Tibial artery (tissue), 4 donors: ENCODE measurements at regions not wholly inside any gene's neighbourhood (a gene's known extent, or its start where the extent isn't known, plus 50 kb on each side); places are given as distances from the start of the nearest gene placed in this dataset.

Experiments used
- DNase-seq, 2 donors: peaks; one replicate each; pipeline ENCODE4 v3.0.0-alpha.2; 2019
- H3K27ac ChIP-seq, 2 donors: fragments of 200-600 bp; sonication (generic) in 1 of 2; 1 replicate in 1 of 2; 2 replicates in 1 of 2; pipeline ENCODE4 v1.5.1; 2018 to 2019; ENCODE audit warnings: mild to moderate bottlenecking in 1 of 2
- H3K27me3 ChIP-seq, 2 donors: fragments of 200-600 bp; sonication (generic) in 1 of 2; one replicate each; pipeline versions ENCODE4 v1.5.1 to v1.6.0; 2016 to 2019
- H3K36me3 ChIP-seq, 3 donors: fragments of 200-600 bp; sonication (generic) in 2 of 3; one replicate each; pipeline ENCODE4 v1.5.1; 2016 to 2019; ENCODE audit warnings: mild to moderate bottlenecking in 2 of 3
- H3K4me1 ChIP-seq, 4 donors: fragments of 200-600 bp; sonication (generic) in 2 of 4; 1 replicate in 3 of 4; 2 replicates in 1 of 4; pipeline ENCODE4 v1.5.1; 2016 to 2019
- H3K4me3 ChIP-seq, 2 donors: fragments of 200-600 bp; sonication (generic) in 1 of 2; 1 replicate in 1 of 2; 2 replicates in 1 of 2; pipeline ENCODE4 v1.5.1; 2018 to 2019; ENCODE audit warnings: mild to moderate bottlenecking in 2 of 2
- H3K9me3 ChIP-seq, 3 donors: fragments of 200-600 bp; sonication (generic) in 1 of 3; one replicate each; pipeline ENCODE4 v1.5.1; 2016 to 2019
- CTCF ChIP-seq, 2 experiments: fragments of 200-600 bp in 1 of 2; fragments of 450-650 bp in 1 of 2; IDR thresholded peaks; one replicate each; pipeline ENCODE4 v1.5.1; 2017 to 2019; ENCODE audit warnings: antibody characterized with exemption in 2 of 2, mild to moderate bottlenecking in 1 of 2, moderate library complexity in 1 of 2
- intact Hi-C: fragments of 100-400 bp; cut with DNase I; formaldehyde crosslinking; loops from one replicate; pipeline ENCODE4 v1.15.0; 2023; ENCODE audit warnings: low total_unique reads

- TF ChIP-seq CTCF (IDR thresholded peaks at IDR 0.05) = no peak
- no peak overlapping the region for H3K27ac ChIP-seq
Measured at GRCh38 chr4:41322617-41323016, 65.9 kb downstream of the UCHL1 start.

DNA sequence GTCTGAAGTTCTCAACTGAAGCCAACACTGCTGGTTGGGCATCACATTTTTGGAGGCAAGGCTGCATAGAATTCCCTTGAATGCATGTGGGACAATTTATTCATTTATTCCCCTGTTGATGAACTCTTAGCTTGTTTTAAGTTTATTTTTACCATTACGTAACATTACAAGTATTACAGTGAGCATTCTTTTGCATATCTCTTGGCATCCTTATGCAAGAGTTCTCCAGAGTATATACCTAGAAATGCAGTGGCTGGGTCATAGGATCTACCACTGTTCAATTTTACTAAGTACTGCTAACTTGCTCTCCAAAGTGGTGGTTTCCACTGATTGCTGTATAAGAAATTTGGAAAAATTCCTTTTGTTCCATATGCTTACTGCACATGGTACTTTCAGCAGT lies 66.5 kb downstream of the UCHL1 start:
- Histone ChIP-seq H3K9me3 (no peaks in the 10 kb centered on the region), H3K4me1 (no peaks in the 10 kb centered on the region), H3K27ac (no peak overlapping the region), H3K27me3 (no peaks in the 10 kb centered on the region), H3K36me3 (no peaks in the 10 kb centered on the region), H3K4me3 (no peak overlapping the region)
- no peak for TF ChIP-seq CTCF (IDR thresholded peaks at IDR 0.05)
- no peak for DNase-seq
- intact Hi-C loops = no loop called here

More at GRCh38 chr4:41322617-41323016, 65.9 kb downstream of the UCHL1 start:
- Histone ChIP-seq H3K4me3 (no peak overlapping the region), H3K4me1 (no peaks in the 10 kb centered on the region), H3K9me3 (no peaks in the 10 kb centered on the region), H3K36me3 (no peaks in the 10 kb centered on the region), H3K27me3 (no peaks in the 10 kb centered on the region)
- intact Hi-C loops = no loop called here
- DNase-seq = no peak

- no peaks in the 10 kb centered on the region for H3K27me3 ChIP-seq
- no peak overlapping the region for H3K27ac ChIP-seq
- TF ChIP-seq CTCF (IDR thresholded peaks at IDR 0.05) = no peak
- H3K4me1 ChIP-seq = no peaks in the 10 kb centered on the region
- no peak overlapping the region for H3K4me3 ChIP-seq
- intact Hi-C loops = no loop called here
- H3K9me3 ChIP-seq = no peaks in the 10 kb centered on the region
- no peaks in the 10 kb centered on the region for H3K36me3 ChIP-seq
- DNase-seq = no peak
Measured at GRCh38 chr4:41323706-41324105, 67.0 kb downstream of the UCHL1 start.

GRCh38 chr4:41324861-41325260 lies 68.1 kb downstream of the UCHL1 start:
- Histone ChIP-seq H3K27me3 (no peaks in the 10 kb centered on the region), H3K4me1 (no peaks in the 10 kb centered on the region), H3K36me3 (no peaks in the 10 kb centered on the region), H3K9me3 (no peaks in the 10 kb centered on the region), H3K4me3 (no peak overlapping the region), H3K27ac (no peak overlapping the region)
- no peak for DNase-seq
- intact Hi-C loops = no loop called here
- TF ChIP-seq CTCF (IDR thresholded peaks at IDR 0.05) = no peak

- Histone ChIP-seq H3K36me3 (no peaks in the 10 kb centered on the region), H3K27me3 (no peaks in the 10 kb centered on the region), H3K4me1 (no peaks in the 10 kb centered on the region), H3K9me3 (no peaks in the 10 kb centered on the region), H3K27ac (no peak overlapping the region), H3K4me3 (no peak overlapping the region)
- no peak for DNase-seq
- TF ChIP-seq CTCF (IDR thresholded peaks at IDR 0.05) = no peak
- intact Hi-C loops = no loop called here
Measured at GRCh38 chr4:41325901-41326300, 69.2 kb downstream of the UCHL1 start.

- no peaks in the 10 kb centered on the region for H3K9me3 ChIP-seq
- no peaks in the 10 kb centered on the region for H3K36me3 ChIP-seq
- intact Hi-C loops = no loop called here
- no peak for TF ChIP-seq CTCF (IDR thresholded peaks at IDR 0.05)
- H3K4me1 ChIP-seq = peaks cover 0 to 3% (median 0%) of the 10 kb centered on the region in 4 donors
- H3K27me3 ChIP-seq = no peaks in the 10 kb centered on the region
- no peak overlapping the region for H3K4me3 ChIP-seq
- DNase-seq = no peak
- H3K27ac ChIP-seq = no peak overlapping the region
Measured at GRCh38 chr4:41326776-41327175, 70.0 kb downstream of the UCHL1 start.
